Small intestine (tissue), 7 donors: ENCODE measurements at regions not wholly inside any gene's neighbourhood (a gene's known extent, or its start where the extent isn't known, plus 50 kb on each side); places are given as distances from the start of the nearest gene placed in this dataset.

Experiments
- DNase-seq, 2 donors: peaks; one replicate each; pipeline versions ENCODE4 v3.0.0 to v3.0.0-alpha.2; 2013
- FAIRE-seq: peaks from 2 replicates; lab custom pipeline; 2012; peaks lifted over from hg19 to GRCh38; lab: Jason Lieb, UNC
- H3K27ac ChIP-seq, 3 donors: one replicate each; pipeline ENCODE4 v1.5.1; 2013; ENCODE audit warnings: low read length in 2 of 3, mild to moderate bottlenecking in 2 of 3, control low read depth in 1 of 3, inconsistent platforms in 1 of 3, low read depth in 1 of 3, moderate library complexity in 1 of 3
- H3K27me3 ChIP-seq, 3 donors: one replicate each; pipeline ENCODE4 v1.6.1; 2013; ENCODE audit warnings: low read length in 3 of 3, inconsistent platforms in 1 of 3; ENCODE audit not compliant: control insufficient read depth in 3 of 3, insufficient read depth in 3 of 3
- H3K36me3 ChIP-seq, 3 donors: one replicate each; pipeline ENCODE4 v1.6.1; 2013; ENCODE audit warnings: low read length in 3 of 3, inconsistent platforms in 1 of 3, low read depth in 1 of 3, mild to moderate bottlenecking in 1 of 3, moderate library complexity in 1 of 3; ENCODE audit not compliant: control insufficient read depth in 3 of 3, insufficient read depth in 2 of 3
- H3K4me1 ChIP-seq, 3 donors: one replicate each; pipeline ENCODE4 v1.6.1; 2013; ENCODE audit warnings: low read length in 2 of 3, inconsistent platforms in 1 of 3, low read depth in 1 of 3, mild to moderate bottlenecking in 1 of 3, moderate library complexity in 1 of 3; ENCODE audit not compliant: control insufficient read depth in 3 of 3, insufficient read depth in 2 of 3
- H3K4me3 ChIP-seq, 3 donors: one replicate each; pipeline ENCODE4 v1.5.1; 2013; ENCODE audit warnings: low read length in 3 of 3, control low read depth in 1 of 3, inconsistent platforms in 1 of 3, low read depth in 1 of 3, mild to moderate bottlenecking in 1 of 3, moderate library complexity in 1 of 3
- H3K9me3 ChIP-seq, 2 donors: one replicate each; pipeline ENCODE4 v1.6.1; 2013; ENCODE audit warnings: low read depth in 1 of 2, low read length in 1 of 2; ENCODE audit not compliant: control insufficient read depth in 2 of 2, insufficient read depth in 1 of 2
- WGBS, 3 donors: extraction: QIAGEN DNeasy Blood & Tissue Kit; methylation state at CpG; one replicate each; pipeline ENCODE4 v1.1.7; 2013; 5-methylcytosine and 5-hydroxymethylcytosine counted together
- donor health status: healthy with polysubstance abuse.
- donor health status: control.
- donor health status: control.
- donor health status: Bipolar disorder and iron deficiency.
- donor health status: healthy.

- no peaks in the 10 kb centered on the region for H3K27me3 ChIP-seq
- H3K4me3 ChIP-seq: no peak overlapping the region
- FAIRE-seq: no peak
- H3K4me1 ChIP-seq: no peaks in the 10 kb centered on the region
- no peak for DNase-seq
- 73 to 88% (median 84%) methylated on average over 1 of the region's 1 CpG for WGBS, 3 donors
- H3K9me3 ChIP-seq: no peaks in the 10 kb centered on the region
- H3K27ac ChIP-seq: no peak overlapping the region
- no peaks in the 10 kb centered on the region for H3K36me3 ChIP-seq
These were observed 619.8 kb upstream of the ZNF717 start for GRCh38 chr3:76405196-76405595.

GRCh38 chr3:76410762-76411281 is 625.5 kb upstream of the ZNF717 start:
- no peak for DNase-seq
- H3K36me3 ChIP-seq: no peaks in the 10 kb centered on the region

GRCh38 chr3:76415384-76415783 is 624.5 kb upstream of the ROBO2 start:
- Histone ChIP-seq H3K27ac (no peak overlapping the region), H3K36me3 (no peaks in the 10 kb centered on the region), H3K4me1 (no peaks in the 10 kb centered on the region), H3K9me3 (peaks cover 0 to 4% of the 10 kb centered on the region in 2 donors), H3K4me3 (no peak overlapping the region), H3K27me3 (no peaks in the 10 kb centered on the region)
- 77 to 94% (median 77%) methylated on average over 2 of the region's 2 CpGs for WGBS, 3 donors
- no peak for DNase-seq
- no peak for FAIRE-seq

More at GRCh38 chr3:76410762-76411281, 625.5 kb upstream of the ZNF717 start:
- no peak for FAIRE-seq
- no peak overlapping the region for H3K27ac ChIP-seq
- 57 to 61% (median 58%) methylated on average over 3 of the region's 3 CpGs for WGBS, 3 donors
- H3K4me1 ChIP-seq: no peaks in the 10 kb centered on the region
- H3K9me3 ChIP-seq: peaks cover 0 to 4% of the 10 kb centered on the region in 2 donors
- no peak overlapping the region for H3K4me3 ChIP-seq
- H3K27me3 ChIP-seq: no peaks in the 10 kb centered on the region

GRCh38 chr3:76429581-76430177 is 610.2 kb upstream of the ROBO2 start:
- Histone ChIP-seq H3K27ac (no peak overlapping the region), H3K36me3 (no peaks in the 10 kb centered on the region), H3K4me3 (no peak overlapping the region), H3K4me1 (no peaks in the 10 kb centered on the region), H3K9me3 (no peaks in the 10 kb centered on the region), H3K27me3 (no peaks in the 10 kb centered on the region)
- 15 to 53% (median 37%) methylated on average over 2 of the region's 2 CpGs for WGBS, 3 donors
- FAIRE-seq (no peak), DNase-seq (peak in 1 of 2 donors; percentile 2)

- 67 to 76% (median 68%) methylated on average over 4 of the region's 4 CpGs for WGBS, 3 donors
- FAIRE-seq (no peak), DNase-seq (no peak)
These were observed 607.5 kb upstream of the ROBO2 start for GRCh38 chr3:76432396-76432795.

GRCh38 chr3:76436894-76437293 is 603.0 kb upstream of the ROBO2 start:
- Histone ChIP-seq H3K36me3 (no peaks in the 10 kb centered on the region), H3K27me3 (no peaks in the 10 kb centered on the region), H3K9me3 (no peaks in the 10 kb centered on the region), H3K4me1 (no peaks in the 10 kb centered on the region), H3K4me3 (no peak overlapping the region), H3K27ac (no peak overlapping the region)
- WGBS, 3 donors: 64 to 67% (median 66%) methylated on average over 3 of the region's 3 CpGs
- no peak for FAIRE-seq
- DNase-seq: no peak

More at GRCh38 chr3:76432396-76432795, 607.5 kb upstream of the ROBO2 start:
- Histone ChIP-seq H3K9me3 (no peaks in the 10 kb centered on the region), H3K27ac (no peak overlapping the region), H3K27me3 (no peaks in the 10 kb centered on the region), H3K4me1 (no peaks in the 10 kb centered on the region), H3K36me3 (no peaks in the 10 kb centered on the region), H3K4me3 (no peak overlapping the region)

GRCh38 chr3:76438971-76439370 is 600.9 kb upstream of the ROBO2 start:
- Histone ChIP-seq H3K27ac (no peak overlapping the region), H3K27me3 (no peaks in the 10 kb centered on the region), H3K9me3 (no peaks in the 10 kb centered on the region), H3K4me1 (no peaks in the 10 kb centered on the region), H3K36me3 (no peaks in the 10 kb centered on the region), H3K4me3 (no peak overlapping the region)
- WGBS, 3 donors: 14 to 52% (median 43%) methylated on average over 2 of the region's 2 CpGs
- DNase-seq (no peak), FAIRE-seq (no peak)

- WGBS, 3 donors: 83 to 87% (median 85%) methylated on average over 8 of the region's 8 CpGs
- Histone ChIP-seq H3K36me3 (no peaks in the 10 kb centered on the region), H3K4me3 (no peak overlapping the region), H3K9me3 (no peaks in the 10 kb centered on the region), H3K27me3 (no peaks in the 10 kb centered on the region), H3K4me1 (no peaks in the 10 kb centered on the region), H3K27ac (no peak overlapping the region)
- DNase-seq (no peak), FAIRE-seq (no peak)
These were observed 597.5 kb upstream of the ROBO2 start for GRCh38 chr3:76442374-76442915.
